AG04449 (cell line): ENCODE measurements at regions not wholly inside any gene's neighbourhood (a gene's known extent, or its start where the extent isn't known, plus 50 kb on each side); places are given as distances from the start of the nearest gene placed in this dataset.

Experiments used
- CTCF ChIA-PET: fragments of 350-600 bp; formaldehyde crosslinking; extraction: SDS; loops from one replicate; lab custom pipeline; 2021; ENCODE audit warnings: antibody characterized with exemption; lab: Yijun Ruan, JAX
- POLR2A ChIA-PET: fragments of 400-600, 350-600 bp; formaldehyde crosslinking; extraction: SDS; loops from one replicate; lab custom pipeline; 2020; ENCODE audit warnings: antibody characterized with exemption, inconsistent platforms; lab: Yijun Ruan, JAX
- DNase-seq: peaks from one replicate; pipeline ENCODE4 v3.0.0-alpha.2; 2010; ENCODE audit warnings: low read depth, low spot score
- H3K4me3 ChIP-seq: 2 replicates; pipeline ENCODE4 v1.5.1; 2011; ENCODE audit warnings: low read depth, mild to moderate bottlenecking, control low read depth, low read length
- TF ChIP-seq, protein P1 (sequence below): IDR thresholded peaks from one replicate; pipeline ENCODE4 v1.5.1; 2011; ENCODE audit warnings: mild to moderate bottlenecking, moderate library complexity, low read length, control low read depth, inconsistent platforms; ENCODE audit not compliant: insufficient read depth; ENCODE audit errors: missing control alignments

DNA sequence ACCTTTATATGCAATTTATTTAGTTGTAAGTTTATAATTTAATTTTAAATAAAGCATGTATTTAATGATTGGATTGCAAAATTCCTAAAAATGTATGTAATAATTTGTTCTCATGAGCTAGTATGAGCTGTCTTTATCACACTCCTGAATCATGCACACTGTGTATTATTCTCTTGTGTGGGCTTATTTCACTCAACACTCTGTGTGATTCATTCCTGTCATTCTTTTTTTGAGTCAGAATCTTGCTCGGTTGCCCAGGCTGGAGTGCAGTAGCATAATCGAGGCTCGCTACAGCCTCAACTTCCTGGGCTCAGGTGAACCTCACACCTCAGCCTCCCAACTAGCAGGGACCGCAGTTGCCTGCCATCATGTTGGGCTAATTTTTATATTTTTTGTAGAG, 123.1 kb upstream of the SLC34A2 start:
- ChIA-PET POLR2A (no interaction called here), CTCF (interaction anchor here (0.7 to 1.5 kb wide), 2 partner anchors 13 to 33 kb away, joined by 3 read pairs; no protein-coding TSS in a partner anchor)
- DNase-seq: no peak
- TF ChIP-seq, protein P1, sequence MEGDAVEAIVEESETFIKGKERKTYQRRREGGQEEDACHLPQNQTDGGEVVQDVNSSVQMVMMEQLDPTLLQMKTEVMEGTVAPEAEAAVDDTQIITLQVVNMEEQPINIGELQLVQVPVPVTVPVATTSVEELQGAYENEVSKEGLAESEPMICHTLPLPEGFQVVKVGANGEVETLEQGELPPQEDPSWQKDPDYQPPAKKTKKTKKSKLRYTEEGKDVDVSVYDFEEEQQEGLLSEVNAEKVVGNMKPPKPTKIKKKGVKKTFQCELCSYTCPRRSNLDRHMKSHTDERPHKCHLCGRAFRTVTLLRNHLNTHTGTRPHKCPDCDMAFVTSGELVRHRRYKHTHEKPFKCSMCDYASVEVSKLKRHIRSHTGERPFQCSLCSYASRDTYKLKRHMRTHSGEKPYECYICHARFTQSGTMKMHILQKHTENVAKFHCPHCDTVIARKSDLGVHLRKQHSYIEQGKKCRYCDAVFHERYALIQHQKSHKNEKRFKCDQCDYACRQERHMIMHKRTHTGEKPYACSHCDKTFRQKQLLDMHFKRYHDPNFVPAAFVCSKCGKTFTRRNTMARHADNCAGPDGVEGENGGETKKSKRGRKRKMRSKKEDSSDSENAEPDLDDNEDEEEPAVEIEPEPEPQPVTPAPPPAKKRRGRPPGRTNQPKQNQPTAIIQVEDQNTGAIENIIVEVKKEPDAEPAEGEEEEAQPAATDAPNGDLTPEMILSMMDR: no peak
- H3K4me3 ChIP-seq: no peak overlapping the region

DNA sequence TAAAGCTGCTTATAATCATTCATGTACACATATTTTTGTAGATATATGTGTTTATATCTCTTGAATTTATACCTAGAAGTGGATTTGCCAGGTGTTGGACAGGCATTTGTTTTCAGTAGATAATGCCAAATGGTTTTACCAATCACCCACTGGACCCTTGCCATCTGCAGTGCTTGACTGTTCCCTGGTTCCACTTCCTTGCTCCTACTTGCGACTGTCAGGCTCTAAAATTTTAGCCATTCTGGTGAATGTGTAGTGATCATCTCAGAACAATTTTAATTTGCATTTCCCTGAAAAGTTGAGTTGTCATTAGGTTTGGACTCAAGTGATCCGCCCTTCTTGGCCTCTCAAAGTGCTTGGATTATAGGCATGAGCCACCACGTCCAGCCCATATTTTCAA, 122.4 kb upstream of the SLC34A2 start:
- no peak overlapping the region for H3K4me3 ChIP-seq
- ChIA-PET POLR2A (no interaction called here), CTCF (interaction anchor here (1.5 kb wide), 1 partner anchor 13 kb away, joined by 3 read pairs; no protein-coding TSS in a partner anchor)
- no peak for DNase-seq
- TF ChIP-seq, protein P1: no peak

DNA sequence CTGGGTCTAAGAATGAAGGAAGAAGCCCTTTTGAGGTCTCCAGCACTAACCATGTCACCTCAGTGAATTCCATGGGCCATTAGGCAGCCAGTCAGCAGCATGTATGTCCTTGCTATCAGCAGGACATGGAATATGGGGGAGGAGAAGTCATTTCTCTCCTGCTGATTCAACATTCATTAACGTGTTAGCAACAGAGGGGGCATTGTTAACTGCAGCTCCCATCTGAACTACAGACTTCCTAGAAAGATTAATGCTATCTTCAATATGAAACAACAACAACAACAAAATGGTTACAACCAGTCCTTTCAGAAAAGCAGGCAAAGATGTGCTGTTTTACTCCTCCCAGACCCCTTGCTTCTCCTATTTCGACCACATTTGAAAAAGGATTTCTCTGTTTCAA, 120.4 kb upstream of the SLC34A2 start:
- DNase-seq: no peak
- TF ChIP-seq, protein P1: no peak
- POLR2A ChIA-PET: no interaction called here
- CTCF ChIA-PET: no interaction called here
- no peak overlapping the region for H3K4me3 ChIP-seq

DNA sequence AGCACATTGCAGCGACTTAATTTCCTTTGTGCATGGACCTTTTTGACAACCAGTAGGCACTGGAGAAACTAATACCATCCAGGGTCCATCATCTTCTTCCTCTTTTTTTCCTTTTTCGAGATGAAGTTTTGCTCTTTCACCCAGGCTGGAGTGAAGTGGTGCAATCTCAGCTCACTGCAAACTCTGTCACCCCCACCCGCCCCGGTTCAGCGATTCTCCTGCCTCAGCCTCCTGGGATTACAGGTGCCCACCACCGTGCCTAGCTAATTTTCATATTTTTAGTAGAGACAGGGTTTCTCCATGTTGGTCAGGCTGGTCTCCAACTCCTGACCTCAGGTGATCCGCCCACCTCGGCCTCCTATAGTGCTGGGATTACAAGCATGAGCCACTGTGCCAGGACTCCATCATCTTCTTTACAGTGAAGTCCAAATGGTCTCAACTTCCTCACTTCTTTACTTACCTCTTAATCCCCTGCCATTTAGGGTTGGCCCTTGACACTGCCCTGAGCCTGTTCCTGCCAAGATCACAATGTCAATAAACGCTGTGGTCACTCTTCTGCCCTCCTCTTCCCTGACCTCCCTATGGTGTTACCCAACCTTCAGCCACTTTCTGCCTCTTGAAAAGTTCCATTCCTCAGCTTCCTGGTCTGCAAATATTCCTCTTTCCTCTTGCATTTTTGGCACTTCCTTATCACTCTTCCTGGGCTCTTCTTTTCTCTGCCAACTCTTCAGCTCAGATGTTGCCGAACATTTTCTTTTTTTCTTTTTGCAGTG, 119.8 kb upstream of the SLC34A2 start:
- DNase-seq: no peak
- no peak overlapping the region for H3K4me3 ChIP-seq
- TF ChIP-seq, protein P1: no peak
- CTCF ChIA-PET: no interaction called here
- POLR2A ChIA-PET: no interaction called here

GRCh38 chr4:25536564-25537320, 118.9 kb upstream of the SLC34A2 start:
- no peak overlapping the region for H3K4me3 ChIP-seq
- ChIA-PET CTCF (no interaction called here), POLR2A (no interaction called here)
- DNase-seq: no peak
- TF ChIP-seq, protein P1: no peak

DNA sequence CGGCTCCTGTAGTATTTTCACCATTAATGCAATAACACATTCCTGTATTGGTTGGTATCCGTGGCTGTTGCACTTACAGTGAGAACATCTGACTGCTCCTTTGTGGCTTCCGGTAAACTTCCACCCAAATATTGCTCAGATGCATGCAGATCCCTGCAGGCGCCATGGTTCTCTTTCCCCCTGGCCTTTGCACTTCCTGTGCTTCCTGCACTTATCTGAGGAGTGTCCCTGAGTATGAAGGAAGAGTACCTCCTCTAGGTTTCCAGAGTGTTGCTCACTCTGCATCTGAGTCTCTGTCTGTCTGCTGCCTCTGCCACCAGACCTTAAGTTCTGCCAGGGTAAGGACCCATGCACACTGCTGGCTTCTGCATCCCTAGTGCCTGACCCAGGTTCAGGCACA, 117.2 kb upstream of the SLC34A2 start:
- TF ChIP-seq, protein P1: no peak

More for the DNA sequence above, 117.2 kb upstream of the SLC34A2 start:
- CTCF ChIA-PET: interaction anchor here (0.6 kb wide), 1 partner anchor 122 kb away, joined by 3 read pairs; no protein-coding TSS in a partner anchor
- POLR2A ChIA-PET: no interaction called here
- no peak for DNase-seq
- H3K4me3 ChIP-seq: no peak overlapping the region
